ENCODE measurements at regions not wholly inside any gene's neighbourhood (a gene's known extent, or its start where the extent isn't known, plus 50 kb on each side); places are given as distances from the start of the nearest gene placed in this dataset.
"Not testable (repeated sequence)": the region's sequence is repeated elsewhere in the genome, so short reads cannot be mapped to it uniquely, and the experiment has no call there.

DNA sequence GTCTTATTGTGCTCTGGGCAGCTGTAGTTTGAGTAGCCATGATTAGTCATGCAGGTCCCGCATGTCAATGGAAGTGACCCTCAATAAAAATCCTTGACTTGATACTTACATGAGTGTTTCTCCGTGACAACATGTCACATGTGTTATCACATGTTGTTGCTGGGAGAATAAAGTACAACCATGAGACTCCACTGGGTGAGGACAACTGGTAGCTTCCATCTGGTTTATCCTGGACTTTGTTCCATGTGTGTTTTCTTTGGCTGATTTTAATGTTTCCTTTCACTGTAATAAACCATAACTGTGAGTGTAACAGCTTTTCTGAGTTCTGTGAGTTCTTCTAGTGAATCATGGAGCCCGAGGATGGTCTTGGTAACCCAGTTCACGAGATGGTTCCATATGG lies 63.1 kb upstream of the NDN start:
- DNase-seq: no peak

DNA sequence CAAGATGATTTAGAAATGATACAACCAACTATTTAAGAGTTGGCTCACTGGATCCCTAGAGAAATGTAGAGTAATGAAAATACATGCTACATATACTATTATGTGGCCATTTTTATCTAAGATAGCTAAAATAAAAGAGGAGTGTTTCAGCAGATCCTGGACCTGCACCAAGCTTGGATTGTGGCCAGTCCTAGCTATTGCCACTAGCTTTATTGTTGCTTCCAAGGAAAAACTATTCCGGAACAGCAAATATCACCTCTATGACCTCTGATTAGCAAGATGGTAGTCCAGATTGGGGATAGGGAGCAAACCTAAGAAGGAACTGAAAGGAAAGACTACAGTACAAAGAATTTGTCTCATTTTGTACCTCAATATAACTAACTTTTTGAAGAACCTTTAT lies 63.7 kb upstream of the NDN start:
- no peak for DNase-seq

DNA sequence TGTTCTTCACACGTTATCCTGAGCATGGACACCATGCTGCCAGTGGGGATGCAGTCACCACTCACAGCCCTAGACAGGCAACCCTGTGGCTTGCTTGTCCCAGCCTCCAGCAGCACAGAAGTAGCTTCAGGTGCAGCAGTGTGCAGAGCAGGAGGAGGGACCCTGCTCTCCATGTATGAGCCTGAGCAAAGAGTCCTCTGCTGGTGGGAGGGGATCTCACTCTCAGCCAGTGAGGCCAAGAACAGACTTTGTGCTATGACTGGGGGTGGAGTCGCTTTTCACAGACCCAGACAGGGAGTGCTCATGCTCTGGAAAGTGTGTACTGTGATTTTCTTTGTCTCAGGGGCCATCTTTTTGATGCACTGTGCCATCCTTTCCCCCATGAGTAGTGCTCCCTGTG lies 66.1 kb upstream of the NDN start:
- no peak for DNase-seq

DNA sequence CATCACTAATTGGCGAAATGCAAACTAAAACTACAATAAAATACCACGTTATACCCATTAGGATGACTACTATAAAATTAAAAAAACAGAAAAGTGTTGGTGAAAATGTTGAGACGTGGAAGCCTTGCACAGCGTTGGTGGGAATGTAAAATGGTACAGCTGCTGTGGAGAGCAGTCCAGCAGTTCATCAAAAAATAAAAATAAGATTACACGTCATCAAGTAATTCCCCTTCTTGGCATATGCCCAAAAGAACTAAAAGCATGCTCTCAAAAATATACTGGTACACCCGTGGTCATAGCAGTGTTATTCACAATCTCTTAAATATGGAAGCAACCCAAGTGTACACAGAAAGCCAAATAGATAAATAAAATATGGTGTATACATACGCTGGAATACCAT lies 71.8 kb upstream of the NDN start:
- no peak for DNase-seq

DNA sequence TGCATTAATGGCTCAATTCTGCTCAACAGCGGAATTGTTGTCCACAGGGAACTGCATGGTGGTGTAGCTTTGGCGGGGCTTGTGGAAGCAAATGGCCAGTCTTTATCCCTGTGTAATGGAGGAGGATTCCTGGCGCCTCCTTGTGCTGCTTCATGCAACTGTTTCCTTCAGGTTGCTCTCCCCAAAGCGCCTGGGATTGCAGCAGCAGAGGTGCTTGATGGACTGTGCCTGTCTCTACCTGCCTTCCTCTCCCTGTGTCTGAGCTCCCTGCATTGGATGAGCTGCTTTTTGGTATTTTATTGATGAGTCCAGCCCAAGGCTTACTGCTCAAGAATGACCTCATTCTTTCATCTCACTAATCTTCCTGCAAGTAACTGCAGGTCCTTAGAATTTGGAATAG lies 72.9 kb upstream of the NDN start:
- no peak for DNase-seq

DNA sequence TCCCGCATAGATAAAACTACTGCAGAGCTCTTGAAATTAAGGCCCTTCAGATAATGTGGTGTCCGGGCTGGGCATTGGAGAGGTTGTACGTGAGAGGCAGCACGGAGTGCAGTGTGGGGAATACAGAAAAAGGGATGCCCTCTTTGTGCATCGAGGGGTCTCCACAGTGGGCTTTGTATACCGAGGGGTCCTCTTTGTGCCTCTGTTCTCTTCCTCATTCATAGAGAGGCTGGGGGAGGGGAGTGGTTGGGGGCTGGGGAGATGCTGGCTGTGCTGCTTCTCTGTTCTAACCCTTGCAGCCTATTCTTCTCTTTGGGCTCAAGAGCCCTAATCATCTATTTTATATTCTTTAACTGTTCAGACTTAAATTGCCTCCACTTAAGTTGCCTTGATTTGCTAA lies 74.3 kb upstream of the NDN start:
- no peak for DNase-seq

DNA sequence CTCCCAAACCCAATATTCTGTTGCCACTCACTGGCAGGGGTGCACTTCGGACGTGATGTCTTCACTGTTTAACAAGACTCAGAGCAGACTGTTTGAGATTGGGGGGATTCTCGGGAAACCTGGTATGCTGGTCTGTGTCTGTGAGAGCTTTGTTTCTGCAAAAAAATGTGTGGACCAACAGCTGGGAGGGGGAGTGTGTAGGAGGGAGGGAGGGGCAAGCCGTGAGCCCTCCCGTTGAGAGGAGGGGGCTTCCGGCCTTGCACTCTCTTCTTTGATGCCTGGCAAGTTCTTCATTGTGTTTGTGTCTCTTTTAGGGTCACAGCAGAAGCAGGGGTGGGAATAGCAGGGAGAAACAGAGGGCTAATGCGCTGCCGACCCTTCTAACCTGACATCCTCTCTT lies 74.9 kb upstream of the NDN start:
- DNase-seq: no peak

DNA sequence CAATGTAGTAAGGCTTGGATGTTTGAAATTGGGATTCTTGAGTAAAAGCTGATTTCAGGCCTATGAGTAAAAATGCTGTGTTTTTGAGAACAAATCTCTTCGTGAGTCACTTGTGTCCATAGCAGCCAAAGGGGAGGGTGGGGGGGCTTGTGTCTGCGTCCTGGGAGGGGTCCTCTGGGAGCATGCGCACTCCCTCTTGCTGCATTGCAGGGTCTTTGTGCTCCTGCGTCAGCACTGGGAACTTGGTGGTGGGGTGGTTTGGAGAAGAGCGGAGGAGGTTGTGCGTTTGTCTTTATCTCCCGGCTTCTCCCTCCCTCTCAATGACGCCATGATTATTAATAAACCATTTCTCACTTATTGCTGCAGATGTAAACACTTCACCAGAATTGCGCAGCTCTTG lies 75.9 kb upstream of the NDN start:
- no peak for DNase-seq

DNA sequence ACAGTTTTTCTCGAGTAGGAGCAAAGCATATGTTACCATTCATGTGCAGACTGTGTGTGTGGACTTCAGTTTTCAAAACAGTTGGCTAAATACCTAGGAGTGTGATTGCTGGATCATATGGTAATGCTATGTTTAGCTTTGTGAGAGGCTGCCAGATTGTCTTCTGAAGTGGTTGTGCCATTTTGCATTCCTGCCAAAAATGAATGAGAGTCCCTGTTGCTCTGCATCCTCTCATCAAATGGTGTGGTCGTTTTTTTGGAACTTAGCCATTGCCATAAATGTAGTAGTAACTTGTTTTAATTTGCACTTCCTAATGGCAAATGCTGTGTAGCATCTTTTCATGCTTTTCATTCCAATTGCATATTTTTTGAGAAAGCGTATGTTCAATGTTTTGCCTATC lies 77.2 kb upstream of the NDN start:
- DNase-seq: no peak

DNA sequence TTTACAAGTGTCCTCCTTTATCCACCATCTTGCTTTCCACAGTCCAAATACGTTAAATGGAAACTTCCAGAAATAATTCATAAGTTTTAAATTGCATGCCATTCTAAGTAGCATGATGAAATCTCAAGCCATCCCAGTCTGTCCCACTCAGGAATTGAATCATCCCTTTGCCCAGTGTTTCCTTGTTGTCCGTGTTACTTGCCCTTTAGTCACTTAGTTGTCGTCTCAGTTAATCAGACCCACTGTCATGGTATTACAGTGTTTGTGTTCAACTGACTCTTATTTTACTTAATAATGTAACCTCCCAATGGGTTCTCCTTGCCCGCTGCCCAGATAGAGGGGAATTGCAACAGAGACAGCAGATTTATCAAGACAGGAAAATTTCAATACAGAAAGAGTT lies 77.6 kb upstream of the NDN start:
- no peak for DNase-seq

DNA sequence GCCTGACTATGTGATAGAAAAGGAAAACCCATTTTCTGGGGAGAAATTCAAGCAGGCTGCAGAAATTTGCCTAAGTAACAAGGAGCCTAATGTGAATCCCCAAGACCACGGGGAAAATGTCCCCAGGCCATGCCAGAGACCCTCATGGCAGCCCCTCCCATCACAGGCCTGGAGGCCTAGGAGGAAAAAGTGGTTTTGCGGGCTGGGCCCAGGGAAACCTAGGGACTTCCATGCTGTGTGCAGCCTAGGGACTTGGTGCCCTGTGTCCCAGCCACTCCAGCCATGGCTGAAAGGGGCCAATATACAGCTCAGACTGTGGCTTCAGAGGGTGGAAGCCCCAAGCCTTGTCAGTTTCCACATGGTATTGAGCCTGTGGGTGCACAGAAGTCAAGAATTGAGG lies 79.7 kb upstream of the NDN start:
- not testable (repeated sequence) for DNase-seq

DNA sequence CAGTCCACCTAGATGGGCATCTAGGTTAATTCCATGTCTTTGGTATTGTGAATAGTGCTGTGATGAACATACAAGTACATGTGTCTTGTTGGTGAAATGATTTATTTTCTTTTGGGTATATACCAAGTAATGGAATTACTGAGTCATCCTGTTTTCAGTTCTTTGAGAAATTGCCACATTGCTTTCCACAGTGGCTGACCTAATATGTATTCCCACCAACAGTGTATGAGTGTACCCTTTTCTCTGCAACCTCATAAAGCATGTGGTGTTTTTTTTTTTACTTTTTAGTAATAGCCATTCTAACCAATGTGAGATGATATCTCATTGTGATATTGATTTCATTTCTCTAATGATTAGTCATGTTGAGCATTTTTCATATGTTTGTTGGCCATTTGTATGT lies 86.0 kb upstream of the NDN start:
- no peak for DNase-seq

DNA sequence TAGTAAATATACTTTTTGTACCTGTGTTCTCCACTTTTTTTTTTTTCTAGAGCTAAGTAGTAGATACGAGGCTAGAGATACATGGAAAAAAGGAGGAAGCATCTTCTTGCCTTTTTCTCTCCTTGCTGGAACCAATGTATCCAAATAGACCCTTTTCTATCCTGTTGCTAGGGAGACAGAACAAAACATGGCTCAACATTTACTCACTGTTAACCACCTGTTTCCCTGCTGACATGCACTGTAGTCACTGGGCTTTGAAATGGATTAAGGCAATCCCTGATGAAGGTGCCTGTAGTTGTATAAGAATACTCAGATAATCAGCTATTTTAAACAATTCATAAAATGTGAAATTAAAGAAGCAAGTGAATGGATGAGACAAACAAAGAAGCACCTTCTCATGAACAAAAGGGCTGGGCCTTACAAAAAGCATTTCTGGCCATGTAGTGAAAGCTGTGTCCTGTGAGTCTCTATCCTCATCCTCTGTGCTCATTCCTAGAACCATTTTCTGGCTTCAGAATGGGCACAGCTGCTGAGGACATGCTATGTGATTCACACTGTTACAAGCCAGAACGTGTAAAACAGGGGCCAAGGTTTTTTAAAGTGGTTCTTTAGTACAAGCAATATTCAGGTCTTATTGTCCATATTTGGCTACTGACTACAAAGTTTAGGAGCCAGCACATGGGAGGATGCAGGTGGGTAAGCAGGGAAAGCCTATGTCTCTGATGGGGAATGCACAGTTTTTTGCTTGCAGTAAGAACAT lies 100.4 kb upstream of the NDN start:
- no peak for DNase-seq

DNA sequence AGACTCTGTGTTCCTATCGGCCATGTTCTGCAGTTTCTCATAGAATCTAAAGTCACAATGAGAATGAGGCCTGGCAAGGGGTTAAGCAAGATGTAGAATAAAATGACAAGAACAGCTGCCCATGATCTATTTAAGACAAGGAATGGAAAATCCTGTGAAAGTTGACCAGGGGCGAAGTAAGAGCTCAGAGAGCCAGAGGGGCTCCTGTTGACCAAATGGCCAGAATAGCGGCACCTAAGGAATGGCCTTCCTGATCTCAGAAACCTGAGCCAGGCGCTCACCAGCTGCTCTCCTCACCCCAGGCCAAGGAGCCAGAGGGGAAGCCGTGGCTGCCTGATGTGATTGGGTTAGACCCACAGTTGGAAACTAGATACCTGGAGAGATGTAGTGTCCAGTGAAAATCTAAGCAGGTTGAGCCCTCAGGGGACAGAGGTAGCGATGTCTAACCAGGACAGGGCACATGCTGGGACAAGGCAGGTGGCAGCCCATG lies 106.1 kb upstream of the NDN start:
- no peak for DNase-seq

DNA sequence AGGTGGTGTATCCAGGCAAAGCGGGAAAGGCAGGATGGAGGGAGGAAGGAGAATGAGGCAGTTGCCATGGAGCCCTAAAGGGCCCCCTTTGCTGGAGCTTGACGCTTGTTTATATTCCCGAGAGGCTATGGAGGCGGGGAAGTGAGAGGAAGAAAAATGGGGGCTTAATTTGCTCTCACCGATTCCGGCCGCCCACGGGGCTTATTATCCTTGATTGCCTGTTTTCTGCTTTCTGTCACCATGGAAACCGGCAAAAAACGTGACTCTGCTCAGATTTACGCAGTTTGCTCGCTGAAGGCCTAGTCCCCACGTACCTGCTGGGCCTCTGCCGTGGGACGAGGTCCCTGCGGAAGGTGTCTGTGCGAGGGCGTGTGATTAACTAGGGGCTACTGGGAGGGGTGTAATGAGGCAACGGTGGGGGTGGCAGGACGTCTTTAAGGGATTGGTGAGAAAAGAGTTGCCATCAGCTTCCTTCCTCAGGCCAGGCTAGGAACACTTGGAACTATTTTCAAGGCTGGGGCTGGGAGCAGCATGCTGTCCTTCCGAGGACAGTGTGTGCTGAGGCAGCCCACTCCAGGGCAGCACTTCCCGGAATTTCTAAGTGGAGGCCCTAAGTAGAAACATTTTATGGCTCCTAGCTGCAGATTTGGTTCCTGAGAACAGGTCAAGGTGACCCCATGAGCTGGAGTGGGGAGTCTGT lies 110.8 kb upstream of the NDN start:
- no peak for DNase-seq

DNA sequence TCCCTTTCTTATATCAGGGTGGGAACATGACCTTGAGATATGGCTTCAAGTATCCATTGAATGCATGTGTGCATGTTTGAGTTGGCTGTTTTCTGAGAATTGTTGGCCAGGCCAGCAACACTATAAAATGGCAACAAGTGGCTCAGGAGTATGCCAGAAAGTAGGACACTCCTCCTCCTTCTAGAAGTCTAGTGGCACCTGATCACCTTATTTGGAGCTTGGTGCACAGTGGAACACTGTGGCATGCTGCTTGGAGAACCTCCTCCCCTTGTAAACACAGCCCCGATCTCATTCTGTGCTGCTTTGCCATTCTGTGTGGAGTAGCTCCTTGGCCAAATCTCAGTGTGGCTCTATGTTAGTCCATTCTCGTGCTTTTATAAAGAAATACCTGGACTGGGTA lies 114.8 kb upstream of the NDN start:
- no peak for DNase-seq

DNA sequence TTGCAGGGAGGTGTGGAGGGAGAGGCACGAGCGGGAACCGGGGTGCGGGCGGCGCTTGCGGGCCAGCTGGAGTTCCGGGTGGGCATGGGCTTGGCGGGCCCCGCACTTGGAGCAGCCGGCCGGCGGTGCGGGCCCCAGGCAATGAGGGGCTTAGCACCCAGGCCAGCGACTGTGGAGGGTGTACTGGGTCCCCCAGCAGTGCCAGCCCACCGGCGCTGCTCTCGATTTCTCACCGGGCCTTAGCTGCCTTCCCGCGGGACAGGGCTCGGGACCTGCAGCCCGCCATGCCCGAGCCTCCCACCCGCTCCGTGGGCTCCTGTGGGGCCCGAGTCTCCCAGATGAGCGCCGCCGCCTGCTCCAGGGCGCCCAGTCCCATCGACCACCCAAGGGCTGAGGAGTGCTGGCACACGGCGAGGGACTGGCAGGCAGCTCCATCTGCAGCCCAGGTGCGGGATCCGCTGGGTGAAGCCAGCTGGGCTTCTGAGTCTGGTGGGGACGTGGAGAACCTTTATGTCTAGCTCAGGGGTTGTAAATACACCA lies 115.9 kb upstream of the NDN start:
- not testable (repeated sequence) for DNase-seq

DNA sequence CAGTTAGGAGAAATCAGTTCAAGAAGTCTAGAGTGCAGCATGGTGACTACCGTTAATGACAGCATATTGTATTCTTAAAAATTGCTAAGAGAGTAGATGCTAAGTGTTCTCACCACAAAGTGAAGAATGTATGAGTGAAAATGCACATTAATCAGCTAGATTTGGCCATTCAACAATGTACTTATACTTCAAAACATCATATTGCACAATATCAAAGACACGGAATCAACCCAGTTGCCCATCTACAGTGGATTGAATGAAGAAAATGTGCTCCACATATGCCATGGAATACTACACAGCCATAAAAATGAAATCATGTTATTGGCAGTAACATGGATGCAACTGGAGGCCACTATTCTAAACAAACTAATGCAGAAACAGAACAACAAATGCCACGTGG lies 119.9 kb upstream of the NDN start:
- no peak for DNase-seq

DNA sequence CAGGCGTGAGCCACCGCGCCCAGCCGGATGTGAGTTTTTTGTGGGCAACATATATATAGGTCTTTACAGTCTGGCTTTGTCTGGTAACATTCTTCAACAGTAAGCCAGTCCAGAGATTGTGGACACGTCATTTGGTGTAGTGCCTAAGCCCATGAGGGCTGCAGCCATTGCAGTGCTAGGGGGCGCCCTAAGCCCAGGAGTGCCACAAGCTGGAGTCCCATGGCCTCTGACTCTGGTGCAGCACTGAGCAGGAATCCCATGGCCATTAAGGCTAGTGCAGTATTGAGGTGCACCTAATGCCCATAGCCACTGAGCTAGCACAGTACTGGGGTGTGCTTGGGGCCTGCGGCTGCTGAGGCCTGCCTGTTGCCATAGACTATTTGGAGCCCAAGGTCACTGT lies 136.4 kb upstream of the NDN start:
- no peak for DNase-seq

DNA sequence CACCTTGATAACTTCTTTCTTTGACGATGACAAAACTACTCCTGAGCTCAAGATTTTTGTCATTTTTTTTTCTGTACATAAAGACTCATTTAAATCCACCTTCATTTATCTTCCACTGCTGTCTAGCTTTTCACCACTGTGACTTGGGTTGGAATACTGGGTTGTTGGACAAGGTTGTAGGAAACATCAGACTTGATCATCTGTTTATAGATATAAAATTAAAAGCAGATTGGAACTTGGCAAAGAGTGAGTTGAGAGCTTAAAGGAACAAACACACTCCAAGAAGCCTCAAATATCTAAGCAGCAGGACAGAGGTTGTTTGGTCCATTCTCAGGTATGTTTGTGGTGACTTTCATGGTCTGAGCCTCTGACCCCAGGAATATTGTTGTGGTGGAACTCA lies 141.7 kb upstream of the NDN start:
- DNase-seq: no peak

DNA sequence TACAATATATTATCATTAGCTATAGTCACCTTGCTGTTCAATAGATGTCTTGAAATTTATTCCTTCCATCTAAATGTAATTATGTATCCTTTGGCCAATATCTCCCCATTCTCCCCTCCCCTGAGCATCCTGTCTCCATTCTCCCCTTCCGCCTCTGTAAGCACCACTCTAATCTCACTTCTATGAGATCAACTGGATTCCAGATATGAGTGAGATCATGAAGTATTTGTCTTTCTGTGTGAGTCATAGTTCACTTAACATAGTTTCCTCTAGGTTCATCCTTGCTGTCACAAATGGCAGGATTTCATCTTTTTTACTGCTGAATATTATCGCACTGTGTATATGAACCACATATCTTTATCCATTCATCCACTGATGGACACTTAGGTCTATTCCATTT lies 148.8 kb upstream of the NDN start:
- DNase-seq: no peak

DNA sequence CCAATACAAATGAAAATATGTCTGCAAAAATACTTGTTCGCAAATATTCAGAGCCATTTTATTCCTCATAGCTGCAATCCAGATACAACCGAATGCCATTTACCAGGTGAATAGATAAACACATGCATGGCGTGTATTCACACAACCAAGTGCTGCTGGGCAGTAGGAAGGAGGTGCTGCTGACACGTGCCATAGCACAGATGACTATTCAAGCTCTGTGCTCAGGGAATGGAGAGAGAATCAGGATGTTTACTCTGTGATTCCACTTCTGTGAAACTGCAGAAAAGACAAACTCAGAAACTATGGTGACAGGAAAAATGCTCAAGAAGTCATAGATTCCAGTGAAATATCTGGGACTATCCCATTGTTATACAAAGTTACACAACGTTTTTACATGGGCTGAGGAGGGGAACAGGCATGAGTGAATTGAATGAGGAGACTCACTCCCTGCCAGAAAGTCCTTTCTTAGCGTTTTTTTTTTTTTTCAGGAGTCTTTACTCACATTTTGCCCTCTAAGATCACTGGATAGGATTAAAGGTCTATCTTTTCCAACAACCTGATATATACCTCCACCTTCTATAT lies 152.9 kb upstream of the NDN start:
- DNase-seq: no peak

DNA sequence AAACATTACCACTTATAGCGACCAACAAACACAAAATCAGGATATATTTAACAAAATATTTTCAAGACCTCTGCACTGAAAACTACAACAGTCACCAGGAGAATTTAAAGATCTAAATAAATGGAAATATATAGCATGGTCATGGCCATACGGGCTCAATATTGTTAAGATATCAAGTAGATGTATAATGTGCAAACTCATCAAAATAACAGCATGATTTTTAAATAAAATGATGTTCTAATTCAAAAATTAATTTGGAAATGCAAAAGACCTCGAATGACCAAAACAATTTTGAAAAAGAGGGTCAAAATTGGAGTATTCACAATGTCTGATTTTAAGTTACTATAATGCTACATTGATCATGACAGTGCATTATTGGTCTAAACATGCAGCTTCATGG lies 159.1 kb upstream of the NDN start:
- DNase-seq: no peak

DNA sequence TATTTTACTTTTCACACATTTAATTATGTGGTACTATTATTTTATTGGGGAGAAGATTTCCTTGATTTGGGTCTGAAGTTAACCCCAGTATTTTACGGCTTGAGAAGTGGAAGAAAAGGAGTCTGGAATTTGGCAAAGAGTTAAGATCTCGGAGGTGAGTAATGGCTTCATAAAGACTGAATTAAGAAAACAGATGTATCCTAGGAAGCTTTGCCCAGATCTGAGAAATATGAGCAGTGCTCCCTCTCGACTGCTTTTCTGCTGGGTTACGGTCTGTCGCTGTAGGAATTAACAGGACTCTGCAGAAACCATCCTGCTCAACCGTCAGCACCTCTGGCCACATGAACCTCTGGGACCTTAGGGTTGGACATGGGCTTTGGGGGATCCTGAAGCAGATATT lies 163.6 kb upstream of the NDN start:
- DNase-seq: no peak
